CD4-positive, alpha-beta T cell treated with Interleukin-10 for 1 hour (primary cell): ENCODE measurements at regions not wholly inside any gene's neighbourhood (a gene's known extent, or its start where the extent isn't known, plus 50 kb on each side); places are given as distances from the start of the nearest gene placed in this dataset.

ENCODE experiments used
- DNase-seq: peaks from one replicate; pipeline ENCODE4 v3.0.0-alpha.2; 2020

- DNase-seq = no peak
These were observed 571.6 kb upstream of the NOX3 start for GRCh38 chr6:156027248-156027626.

GRCh38 chr6:156026486-156027247 is 571.0 kb upstream of the NOX3 start:
- DNase-seq = no peak

GRCh38 chr6:156024339-156024738 is 568.7 kb upstream of the NOX3 start:
- no peak for DNase-seq

GRCh38 chr6:156021746-156022396 is 566.2 kb upstream of the NOX3 start:
- DNase-seq = no peak

GRCh38 chr6:156017838-156018237 is 562.2 kb upstream of the NOX3 start:
- DNase-seq = no peak

GRCh38 chr6:156016186-156016976 is 560.7 kb upstream of the NOX3 start:
- no peak for DNase-seq

GRCh38 chr6:156013155-156013554 is 557.5 kb upstream of the NOX3 start:
- DNase-seq = no peak

GRCh38 chr6:156009656-156010055 is 554.0 kb upstream of the NOX3 start:
- DNase-seq = no peak

GRCh38 chr6:156004796-156005195 is 549.2 kb upstream of the NOX3 start:
- DNase-seq = no peak

GRCh38 chr6:155996151-155996550 is 540.5 kb upstream of the NOX3 start:
- DNase-seq = no peak

GRCh38 chr6:155995281-155995680 is 539.6 kb upstream of the NOX3 start:
- no peak for DNase-seq

GRCh38 chr6:155994086-155994485 is 538.4 kb upstream of the NOX3 start:
- no peak for DNase-seq

- no peak for DNase-seq
These were observed 537.6 kb upstream of the NOX3 start for GRCh38 chr6:155993240-155993639.

- no peak for DNase-seq
These were observed 530.1 kb upstream of the NOX3 start for GRCh38 chr6:155985660-155986138.

- no peak for DNase-seq
These were observed 525.1 kb upstream of the NOX3 start for GRCh38 chr6:155980768-155981079.

GRCh38 chr6:155980014-155980767 is 524.6 kb upstream of the NOX3 start:
- DNase-seq = no peak

- no peak for DNase-seq
These were observed 519.9 kb upstream of the NOX3 start for GRCh38 chr6:155975506-155975905.

- DNase-seq = no peak
These were observed 519.2 kb upstream of the NOX3 start for GRCh38 chr6:155974811-155975323.

- no peak for DNase-seq
These were observed 518.7 kb upstream of the NOX3 start for GRCh38 chr6:155974359-155974758.

GRCh38 chr6:155970876-155971708 is 515.5 kb upstream of the NOX3 start:
- DNase-seq = no peak

GRCh38 chr6:155970472-155970871 is 514.8 kb upstream of the NOX3 start:
- no peak for DNase-seq

GRCh38 chr6:155968921-155969320 is 513.3 kb upstream of the NOX3 start:
- DNase-seq = no peak
